ENCODE measurements at regions not wholly inside any gene's neighbourhood (a gene's known extent, or its start where the extent isn't known, plus 50 kb on each side); places are given as distances from the start of the nearest gene placed in this dataset.

DNA sequence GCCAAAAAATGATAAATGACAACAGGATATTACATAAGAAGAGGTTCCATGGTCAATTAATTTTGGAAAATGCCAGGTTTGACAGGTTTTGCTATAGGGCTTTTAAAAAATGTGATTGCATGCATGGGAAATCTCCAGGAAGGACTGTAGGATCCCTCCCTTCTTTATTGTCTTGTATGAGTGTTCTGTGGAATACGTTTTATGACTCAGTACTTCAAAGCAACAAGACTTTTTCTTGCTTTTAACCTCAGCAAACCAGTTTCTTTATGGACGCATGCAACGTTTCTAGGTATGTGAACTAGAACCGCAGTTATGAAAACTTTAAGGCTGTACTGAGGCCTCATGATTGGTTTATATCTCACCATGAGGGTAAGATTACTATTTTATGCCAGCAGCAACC is 76.6 kb upstream of the NTRK2 start:
- TF ChIP-seq, protein P1, sequence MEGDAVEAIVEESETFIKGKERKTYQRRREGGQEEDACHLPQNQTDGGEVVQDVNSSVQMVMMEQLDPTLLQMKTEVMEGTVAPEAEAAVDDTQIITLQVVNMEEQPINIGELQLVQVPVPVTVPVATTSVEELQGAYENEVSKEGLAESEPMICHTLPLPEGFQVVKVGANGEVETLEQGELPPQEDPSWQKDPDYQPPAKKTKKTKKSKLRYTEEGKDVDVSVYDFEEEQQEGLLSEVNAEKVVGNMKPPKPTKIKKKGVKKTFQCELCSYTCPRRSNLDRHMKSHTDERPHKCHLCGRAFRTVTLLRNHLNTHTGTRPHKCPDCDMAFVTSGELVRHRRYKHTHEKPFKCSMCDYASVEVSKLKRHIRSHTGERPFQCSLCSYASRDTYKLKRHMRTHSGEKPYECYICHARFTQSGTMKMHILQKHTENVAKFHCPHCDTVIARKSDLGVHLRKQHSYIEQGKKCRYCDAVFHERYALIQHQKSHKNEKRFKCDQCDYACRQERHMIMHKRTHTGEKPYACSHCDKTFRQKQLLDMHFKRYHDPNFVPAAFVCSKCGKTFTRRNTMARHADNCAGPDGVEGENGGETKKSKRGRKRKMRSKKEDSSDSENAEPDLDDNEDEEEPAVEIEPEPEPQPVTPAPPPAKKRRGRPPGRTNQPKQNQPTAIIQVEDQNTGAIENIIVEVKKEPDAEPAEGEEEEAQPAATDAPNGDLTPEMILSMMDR (IDR thresholded peaks at IDR 0.05; ENCODE audit: low read depth, low read length) = no peak
- TF ChIP-seq, protein P2, sequence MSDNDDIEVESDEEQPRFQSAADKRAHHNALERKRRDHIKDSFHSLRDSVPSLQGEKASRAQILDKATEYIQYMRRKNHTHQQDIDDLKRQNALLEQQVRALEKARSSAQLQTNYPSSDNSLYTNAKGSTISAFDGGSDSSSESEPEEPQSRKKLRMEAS (IDR thresholded peaks at IDR 0.05; ENCODE audit: low read depth, low read length) = no peak
